Ectodermal cell (in vitro differentiated cells): ENCODE measurements at regions not wholly inside any gene's neighbourhood (a gene's known extent, or its start where the extent isn't known, plus 50 kb on each side); places are given as distances from the start of the nearest gene placed in this dataset.
"Not testable (repeated sequence)": the region's sequence is repeated elsewhere in the genome, so short reads cannot be mapped to it uniquely, and the experiment has no call there.

Experiments used
- H3K27ac ChIP-seq: 2 replicates; pipeline ENCODE4 v1.7.0; 2013; ENCODE audit warnings: mild to moderate bottlenecking, low read depth, low read length; ENCODE audit not compliant: insufficient read depth, poor library complexity, severe bottlenecking
- H3K27me3 ChIP-seq: 2 replicates; pipeline ENCODE4 v1.7.0; 2013; ENCODE audit warnings: mild to moderate bottlenecking, low read length; ENCODE audit not compliant: insufficient read depth, control insufficient read depth, poor library complexity, severe bottlenecking
- H3K36me3 ChIP-seq: one replicate; pipeline ENCODE4 v1.7.0; 2013; ENCODE audit warnings: low read length; ENCODE audit not compliant: control insufficient read depth, insufficient read depth
- H3K4me1 ChIP-seq: one replicate; pipeline ENCODE4 v1.7.0; 2013; ENCODE audit warnings: low read length; ENCODE audit not compliant: control insufficient read depth, insufficient read depth
- H3K4me3 ChIP-seq: 2 replicates; pipeline ENCODE4 v1.7.0; 2013; ENCODE audit warnings: low read depth, low read length, control low read depth; ENCODE audit not compliant: insufficient read depth
- H3K9me3 ChIP-seq: 2 replicates; pipeline ENCODE4 v1.7.0; 2013; ENCODE audit warnings: mild to moderate bottlenecking, low read length, moderate library complexity; ENCODE audit not compliant: control insufficient read depth
- WGBS, 2 experiments: methylation state at CpG; one replicate each; pipeline ENCODE4 v1.1.7; 2013; ENCODE audit warnings: missing lambda C conversion rate in 2 of 2; 5-methylcytosine and 5-hydroxymethylcytosine counted together

- WGBS, 2 experiments, result 70 to 74% methylated on average over 5 of the region's 5 CpGs
- Histone ChIP-seq H3K27me3 (no peaks in the 10 kb centered on the region), H3K36me3 (no peaks in the 10 kb centered on the region), H3K9me3 (no peaks in the 10 kb centered on the region), H3K4me1 (no peaks in the 10 kb centered on the region), H3K4me3 (no peak overlapping the region), H3K27ac (no peak overlapping the region)
These were observed 155.1 kb downstream of the PTPRU start for GRCh38 chr1:29391362-29391880.

GRCh38 chr1:29390491-29391361 is 154.4 kb downstream of the PTPRU start:
- H3K27me3 ChIP-seq, result no peaks in the 10 kb centered on the region
- H3K4me3 ChIP-seq, result no peak overlapping the region
- H3K27ac ChIP-seq, result no peak overlapping the region
- WGBS, 2 experiments, result 76 to 77% methylated on average over 16 of the region's 16 CpGs
- H3K36me3 ChIP-seq, result no peaks in the 10 kb centered on the region
- H3K4me1 ChIP-seq, result no peaks in the 10 kb centered on the region
- H3K9me3 ChIP-seq, result no peaks in the 10 kb centered on the region

GRCh38 chr1:29390075-29390474 is 153.8 kb downstream of the PTPRU start:
- Histone ChIP-seq H3K36me3 (no peaks in the 10 kb centered on the region), H3K9me3 (no peaks in the 10 kb centered on the region), H3K4me3 (no peak overlapping the region), H3K4me1 (no peaks in the 10 kb centered on the region), H3K27ac (no peak overlapping the region), H3K27me3 (no peaks in the 10 kb centered on the region)
- WGBS, 2 experiments, result 80 to 82% methylated on average over 3 of the region's 3 CpGs

GRCh38 chr1:29389533-29390041 is 153.3 kb downstream of the PTPRU start:
- H3K36me3 ChIP-seq, result no peaks in the 10 kb centered on the region
- H3K4me1 ChIP-seq, result no peaks in the 10 kb centered on the region
- H3K4me3 ChIP-seq, result no peak overlapping the region
- 96 to 98% methylated on average over 2 of the region's 2 CpGs for WGBS, 2 experiments
- H3K27me3 ChIP-seq, result no peaks in the 10 kb centered on the region
- no peaks in the 10 kb centered on the region for H3K9me3 ChIP-seq
- H3K27ac ChIP-seq, result no peak overlapping the region

GRCh38 chr1:29388884-29389283 is 152.6 kb downstream of the PTPRU start:
- 95 to 96% methylated on average over 6 of the region's 6 CpGs for WGBS, 2 experiments
- no peak overlapping the region for H3K4me3 ChIP-seq
- no peaks in the 10 kb centered on the region for H3K4me1 ChIP-seq
- H3K9me3 ChIP-seq, result no peaks in the 10 kb centered on the region
- H3K27ac ChIP-seq, result no peak overlapping the region
- no peaks in the 10 kb centered on the region for H3K36me3 ChIP-seq
- no peaks in the 10 kb centered on the region for H3K27me3 ChIP-seq

- Histone ChIP-seq H3K27me3 (no peaks in the 10 kb centered on the region), H3K27ac (no peak overlapping the region), H3K4me1 (no peaks in the 10 kb centered on the region), H3K9me3 (no peaks in the 10 kb centered on the region), H3K36me3 (no peaks in the 10 kb centered on the region), H3K4me3 (no peak overlapping the region)
- WGBS, 2 experiments, result 92 to 94% methylated on average over 2 of the region's 2 CpGs
These were observed 151.8 kb downstream of the PTPRU start for GRCh38 chr1:29388170-29388569.

GRCh38 chr1:29387210-29387609 is 150.9 kb downstream of the PTPRU start:
- H3K27me3 ChIP-seq, result no peaks in the 10 kb centered on the region
- H3K36me3 ChIP-seq, result no peaks in the 10 kb centered on the region
- no peaks in the 10 kb centered on the region for H3K4me1 ChIP-seq
- no peak overlapping the region for H3K4me3 ChIP-seq
- H3K27ac ChIP-seq, result no peak overlapping the region
- H3K9me3 ChIP-seq, result no peaks in the 10 kb centered on the region
- WGBS, 2 experiments, result 86 to 92% methylated on average over 3 of the region's 3 CpGs

- H3K27me3 ChIP-seq, H3K4me3 ChIP-seq, H3K36me3 ChIP-seq, H3K9me3 ChIP-seq, H3K27ac ChIP-seq, H3K4me1 ChIP-seq: not testable (repeated sequence)
- WGBS, 2 experiments, result 63 to 100% methylated on average over 1 of the region's 1 CpG
These were observed 150.1 kb downstream of the PTPRU start for GRCh38 chr1:29386453-29386852.

- Histone ChIP-seq H3K4me3 (no peak overlapping the region), H3K4me1 (no peaks in the 10 kb centered on the region), H3K36me3 (no peaks in the 10 kb centered on the region), H3K27ac (no peak overlapping the region), H3K27me3 (no peaks in the 10 kb centered on the region), H3K9me3 (no peaks in the 10 kb centered on the region)
- 92 to 96% methylated on average over 5 of the region's 5 CpGs for WGBS, 2 experiments
These were observed 149.6 kb downstream of the PTPRU start for GRCh38 chr1:29385966-29386365.

GRCh38 chr1:29384496-29385015 is 148.2 kb downstream of the PTPRU start:
- WGBS, 2 experiments, result 90 to 92% methylated on average over 9 of the region's 9 CpGs
- H3K4me3 ChIP-seq, result no peak overlapping the region
- H3K36me3 ChIP-seq, result no peaks in the 10 kb centered on the region
- H3K27ac ChIP-seq, result no peak overlapping the region
- H3K27me3 ChIP-seq, result no peaks in the 10 kb centered on the region
- no peaks in the 10 kb centered on the region for H3K9me3 ChIP-seq
- no peaks in the 10 kb centered on the region for H3K4me1 ChIP-seq
